ENCODE measurements at regions not wholly inside any gene's neighbourhood (a gene's known extent, or its start where the extent isn't known, plus 50 kb on each side); places are given as distances from the start of the nearest gene placed in this dataset.
"Not testable (repeated sequence)": the region's sequence is repeated elsewhere in the genome, so short reads cannot be mapped to it uniquely, and the experiment has no call there.

- Histone ChIP-seq H3K36me3 (ENCODE audit: control insufficient read depth in 2 of 2, insufficient read depth in 1 of 2, low read length in 2 of 2) (no peaks in the 10 kb centered on the region), H3K4me3 (ENCODE audit: low read depth, low read length) (no peak overlapping the region), H3K4me1 (ENCODE audit: control insufficient read depth, insufficient read depth, low read length) (no peaks in the 10 kb centered on the region), H3K9me3 (ENCODE audit: control insufficient read depth, insufficient read depth, low read depth, low read length) (no peaks in the 10 kb centered on the region), H3K27ac (ENCODE audit: extremely low read depth, low read depth, low read length) (no peak overlapping the region)
- POLR2A ChIA-PET: no interaction called here
- CTCF ChIA-PET: no interaction called here
- no peak for TF ChIP-seq SALL2 (tag by site-specific recombination; IDR thresholded peaks at IDR 0.05; ENCODE audit: borderline replicate concordance)
Observed at GRCh38 chr3:139269984-139270383, 73.8 kb upstream of the MRPS22 start.

GRCh38 chr3:139270652-139271051 is 73.2 kb upstream of the MRPS22 start:
- H3K4me1 ChIP-seq (ENCODE audit: control insufficient read depth, insufficient read depth, low read length); H3K36me3 ChIP-seq (ENCODE audit: control insufficient read depth in 2 of 2, insufficient read depth in 1 of 2, low read length in 2 of 2); H3K4me3 ChIP-seq (ENCODE audit: low read depth, low read length); POLR2A ChIA-PET; H3K27ac ChIP-seq (ENCODE audit: extremely low read depth, low read depth, low read length); CTCF ChIA-PET; H3K9me3 ChIP-seq (ENCODE audit: control insufficient read depth, insufficient read depth, low read depth, low read length): not testable (repeated sequence)

- no peak overlapping the region for H3K27ac ChIP-seq (ENCODE audit: extremely low read depth, low read depth, low read length)
- no peak for TF ChIP-seq ZNF626 (tag by site-specific recombination; IDR thresholded peaks at IDR 0.05)
- no peak for TF ChIP-seq TSHZ1 (tag by site-specific recombination; IDR thresholded peaks at IDR 0.05; ENCODE audit: borderline replicate concordance)
- no peak for TF ChIP-seq ZNF664 (tag by site-specific recombination; IDR thresholded peaks at IDR 0.05)
- TF ChIP-seq ZNF580 (tag by site-specific recombination; IDR thresholded peaks at IDR 0.05): no peak
- no peak for TF ChIP-seq PRDM1 (tag by site-specific recombination; IDR thresholded peaks at IDR 0.05)
- TF ChIP-seq ZNF138 (tag by site-specific recombination; IDR thresholded peaks at IDR 0.05; ENCODE audit: borderline replicate concordance): no peak
- no peak for TF ChIP-seq ZFHX2 (tag by site-specific recombination; conservative IDR thresholded peaks at IDR 0.05)
- TF ChIP-seq ZNF362 (tag by site-specific recombination; IDR thresholded peaks at IDR 0.05): no peak
- no peak for TF ChIP-seq ZNF610 (tag by site-specific recombination; IDR thresholded peaks at IDR 0.05; ENCODE audit: borderline replicate concordance)
- TF ChIP-seq ZBTB7A (tag by site-specific recombination; IDR thresholded peaks at IDR 0.05; ENCODE audit: low read depth): no peak
- TF ChIP-seq ZEB2 (tag by site-specific recombination; IDR thresholded peaks at IDR 0.05): no peak
- no peak for TF ChIP-seq ZNF239 (tag by site-specific recombination; IDR thresholded peaks at IDR 0.05)
- TF ChIP-seq ZNF621 (tag by site-specific recombination; IDR thresholded peaks at IDR 0.05): no peak
- no peak for TF ChIP-seq ZBTB11 (tag by site-specific recombination; conservative IDR thresholded peaks at IDR 0.05; ENCODE audit: low read depth)
- TF ChIP-seq ZNF624 (tag by site-specific recombination; IDR thresholded peaks at IDR 0.05): no peak
- no peak for TF ChIP-seq TRIM28 (IDR thresholded peaks at IDR 0.05; ENCODE audit: borderline replicate concordance, low read length)
- no peak for TF ChIP-seq ZNF768 (tag by site-specific recombination; IDR thresholded peaks at IDR 0.05)
- no peak for TF ChIP-seq ZXDB (tag by site-specific recombination; IDR thresholded peaks at IDR 0.05)
- no peak for TF ChIP-seq ZNF830 (tag by site-specific recombination; IDR thresholded peaks at IDR 0.05; ENCODE audit: low read depth)
- H3K4me1 ChIP-seq (ENCODE audit: control insufficient read depth, insufficient read depth, low read length): no peaks in the 10 kb centered on the region
- POLR2A ChIA-PET: no interaction called here
- no peaks in the 10 kb centered on the region for H3K36me3 ChIP-seq (ENCODE audit: control insufficient read depth in 2 of 2, insufficient read depth in 1 of 2, low read length in 2 of 2)
- no peak overlapping the region for H3K4me3 ChIP-seq (ENCODE audit: low read depth, low read length)
- no peaks in the 10 kb centered on the region for H3K9me3 ChIP-seq (ENCODE audit: control insufficient read depth, insufficient read depth, low read depth, low read length)
- CTCF ChIA-PET: no interaction called here
Observed at GRCh38 chr3:139280027-139280671, 63.7 kb upstream of the MRPS22 start.
